ENCODE measurements at regions not wholly inside any gene's neighbourhood (a gene's known extent, or its start where the extent isn't known, plus 50 kb on each side); places are given as distances from the start of the nearest gene placed in this dataset.

GRCh38 chr12:91940826-91941570 is 204.6 kb downstream of the BTG1 start:
- 79 to 100% methylated on average over 1 of the region's 1 CpG for WGBS, 2 donors (ENCODE audit: low coverage in 1 of 2)
- intact Hi-C loops (cut with DNase I; ENCODE audit: low total_unique reads) = no loop called here
- no peaks in the 10 kb centered on the region for H3K36me3 ChIP-seq

GRCh38 chr12:91940322-91940721 is 205.3 kb downstream of the BTG1 start:
- TF ChIP-seq POLR2AphosphoS5 (IDR thresholded peaks at IDR 0.05) (no peak), EP300 (IDR thresholded peaks at IDR 0.05; ENCODE audit: low read depth) (no peak), CTCF (IDR thresholded peaks at IDR 0.05) (no peak), POLR2A (IDR thresholded peaks at IDR 0.05) (no peak)
- Histone ChIP-seq H3K36me3 (no peaks in the 10 kb centered on the region), H3K9me3 (no peaks in the 10 kb centered on the region), H3K27me3 (no peaks in the 10 kb centered on the region), H3K4me3 (no peak overlapping the region), H3K27ac (no peak overlapping the region), H3K4me1 (no peaks in the 10 kb centered on the region)
- in situ Hi-C loops (cut with MboI; ENCODE audit: low pct_ligation_motif_present in 1 of 4, low pct_unique_long_range_greater_than_20kb in 1 of 4, low sequenced_read_pairs in 3 of 4) (no loop called here), intact Hi-C loops (cut with DNase I; ENCODE audit: low total_unique reads) (no loop called here)
- DNase-seq = no peak
- 82 to 100% methylated on average over 1 of the region's 1 CpG for WGBS, 2 donors (ENCODE audit: low coverage in 1 of 2)

More at GRCh38 chr12:91940826-91941570, 204.6 kb downstream of the BTG1 start:
- Histone ChIP-seq H3K27ac (no peak overlapping the region), H3K9me3 (no peaks in the 10 kb centered on the region), H3K4me1 (no peaks in the 10 kb centered on the region), H3K27me3 (no peaks in the 10 kb centered on the region), H3K4me3 (no peak overlapping the region)
- no peak for TF ChIP-seq CTCF (IDR thresholded peaks at IDR 0.05)
- TF ChIP-seq EP300 (IDR thresholded peaks at IDR 0.05; ENCODE audit: low read depth) = no peak
- no peak for TF ChIP-seq POLR2A (IDR thresholded peaks at IDR 0.05)
- TF ChIP-seq POLR2AphosphoS5 (IDR thresholded peaks at IDR 0.05) = no peak
- in situ Hi-C loops (cut with MboI; ENCODE audit: low pct_ligation_motif_present in 1 of 4, low pct_unique_long_range_greater_than_20kb in 1 of 4, low sequenced_read_pairs in 3 of 4) = no loop called here
- DNase-seq = no peak

GRCh38 chr12:91937706-91938105 is 207.9 kb downstream of the BTG1 start:
- no peak for DNase-seq
- H3K27ac ChIP-seq = no peak overlapping the region
- H3K4me1 ChIP-seq = peaks cover 0 to 4% (median 0%) of the 10 kb centered on the region in 4 donors
- H3K9me3 ChIP-seq = no peaks in the 10 kb centered on the region
- intact Hi-C loops (cut with DNase I; ENCODE audit: low total_unique reads) = no loop called here
- 83 to 100% methylated on average over 1 of the region's 1 CpG for WGBS, 2 donors (ENCODE audit: low coverage in 1 of 2)
- in situ Hi-C loops (cut with MboI; ENCODE audit: low pct_ligation_motif_present in 1 of 4, low pct_unique_long_range_greater_than_20kb in 1 of 4, low sequenced_read_pairs in 3 of 4) = no loop called here
- no peaks in the 10 kb centered on the region for H3K36me3 ChIP-seq
- no peak overlapping the region for H3K4me3 ChIP-seq
- H3K27me3 ChIP-seq = no peaks in the 10 kb centered on the region
- TF ChIP-seq POLR2AphosphoS5 (IDR thresholded peaks at IDR 0.05) = no peak
- no peak for TF ChIP-seq EP300 (IDR thresholded peaks at IDR 0.05; ENCODE audit: low read depth)
- no peak for TF ChIP-seq POLR2A (IDR thresholded peaks at IDR 0.05)
- no peak for TF ChIP-seq CTCF (IDR thresholded peaks at IDR 0.05)

GRCh38 chr12:91937009-91937408 is 208.6 kb downstream of the BTG1 start:
- Histone ChIP-seq H3K27ac (no peak overlapping the region), H3K36me3 (no peaks in the 10 kb centered on the region), H3K27me3 (no peaks in the 10 kb centered on the region), H3K4me1 (peaks cover 0 to 4% (median 0%) of the 10 kb centered on the region in 4 donors), H3K9me3 (no peaks in the 10 kb centered on the region), H3K4me3 (no peak overlapping the region)
- in situ Hi-C loops (cut with MboI; ENCODE audit: low pct_ligation_motif_present in 1 of 4, low pct_unique_long_range_greater_than_20kb in 1 of 4, low sequenced_read_pairs in 3 of 4) (no loop called here), intact Hi-C loops (cut with DNase I; ENCODE audit: low total_unique reads) (no loop called here)
- DNase-seq = no peak
- WGBS, 2 donors (ENCODE audit: low coverage in 1 of 2) = 75 to 86% methylated on average over 1 of the region's 1 CpG
- TF ChIP-seq EP300 (IDR thresholded peaks at IDR 0.05; ENCODE audit: low read depth) (no peak), POLR2AphosphoS5 (IDR thresholded peaks at IDR 0.05) (no peak), CTCF (IDR thresholded peaks at IDR 0.05) (no peak), POLR2A (IDR thresholded peaks at IDR 0.05) (no peak)
